ENCODE measurements at regions not wholly inside any gene's neighbourhood (a gene's known extent, or its start where the extent isn't known, plus 50 kb on each side); places are given as distances from the start of the nearest gene placed in this dataset.
"Not testable (repeated sequence)": the region's sequence is repeated elsewhere in the genome, so short reads cannot be mapped to it uniquely, and the experiment has no call there.

DNA sequence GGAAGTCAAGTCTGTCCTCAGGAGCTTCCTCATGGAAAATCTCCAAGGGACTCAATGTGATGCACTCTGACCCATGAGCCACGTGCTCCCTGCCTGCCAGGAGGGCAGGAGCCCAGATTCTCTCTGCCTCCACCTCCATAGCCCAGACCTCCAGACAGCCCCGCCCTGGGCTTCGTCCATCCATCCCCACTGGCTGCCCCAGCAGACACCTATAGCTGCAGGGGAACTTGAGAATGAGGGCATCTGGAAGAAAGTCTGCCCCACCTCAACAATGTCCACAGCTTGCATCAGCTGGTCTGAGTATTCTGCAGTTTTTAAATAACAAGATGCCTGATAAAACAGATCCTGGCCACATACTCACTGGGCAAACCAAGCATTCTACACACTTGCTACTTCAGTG, 418.8 kb upstream of the SMIM21 start:
- no peak for DNase-seq (ENCODE audit: low spot score)

DNA sequence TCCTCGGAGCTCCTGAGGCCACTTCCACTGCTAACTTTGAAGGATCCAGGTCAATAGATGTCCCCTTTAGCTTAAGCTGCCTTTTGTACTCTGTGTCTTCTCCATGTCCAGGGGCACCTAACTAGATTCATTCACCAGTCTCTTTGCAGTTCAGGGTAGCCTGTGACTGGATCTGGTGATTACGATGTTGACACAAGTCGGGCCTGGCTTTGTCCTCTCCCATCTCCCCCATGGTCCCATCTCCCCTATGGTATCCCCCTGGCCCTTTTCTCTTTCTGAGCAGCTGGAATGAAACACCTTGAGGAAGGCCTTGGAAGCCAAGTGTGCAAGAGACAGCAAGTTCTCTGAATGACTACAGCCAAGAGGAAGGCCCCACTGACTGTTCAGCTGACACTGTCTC, 417.9 kb upstream of the SMIM21 start:
- DNase-seq (ENCODE audit: low spot score), result no peak

DNA sequence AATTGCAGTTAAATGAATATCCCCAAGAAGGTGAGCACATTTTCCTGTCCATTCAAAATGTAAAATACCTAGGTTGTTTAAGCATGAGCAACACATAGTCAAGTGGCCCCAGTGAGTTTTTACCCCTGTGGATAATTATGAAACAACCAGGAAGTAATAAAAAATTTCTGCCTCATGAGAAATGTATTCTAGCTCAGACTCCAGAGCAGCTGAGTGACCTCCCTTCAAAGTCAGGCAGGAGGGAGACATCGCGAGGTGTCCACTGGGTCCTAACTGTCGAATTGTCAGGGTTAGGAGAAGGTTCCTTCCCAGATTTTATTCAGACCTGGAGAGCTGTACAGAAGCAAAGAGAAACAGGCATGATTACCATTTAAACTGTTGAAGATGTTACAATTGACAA, 416.6 kb upstream of the SMIM21 start:
- no peak for DNase-seq (ENCODE audit: low spot score)

DNA sequence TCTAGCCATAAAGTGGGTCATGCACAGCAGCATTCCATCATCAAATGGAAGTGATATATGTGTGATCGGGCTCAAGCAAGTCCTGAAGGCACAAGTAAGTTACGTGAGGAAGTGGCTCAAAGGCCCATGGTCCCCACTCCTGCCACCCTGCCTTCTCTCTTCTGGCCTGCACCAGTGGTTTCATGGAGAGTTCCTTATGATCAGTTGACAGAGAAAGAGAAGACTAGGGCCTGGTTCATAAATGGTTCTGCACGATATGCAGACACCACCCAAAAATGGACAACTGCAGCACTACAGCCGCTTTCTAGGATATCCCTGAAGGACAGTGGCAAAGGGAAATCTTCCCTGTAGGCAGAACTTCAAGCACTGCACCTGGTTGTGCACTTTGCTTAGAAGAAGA, 412.6 kb upstream of the SMIM21 start:
- no peak for DNase-seq (ENCODE audit: low spot score)

DNA sequence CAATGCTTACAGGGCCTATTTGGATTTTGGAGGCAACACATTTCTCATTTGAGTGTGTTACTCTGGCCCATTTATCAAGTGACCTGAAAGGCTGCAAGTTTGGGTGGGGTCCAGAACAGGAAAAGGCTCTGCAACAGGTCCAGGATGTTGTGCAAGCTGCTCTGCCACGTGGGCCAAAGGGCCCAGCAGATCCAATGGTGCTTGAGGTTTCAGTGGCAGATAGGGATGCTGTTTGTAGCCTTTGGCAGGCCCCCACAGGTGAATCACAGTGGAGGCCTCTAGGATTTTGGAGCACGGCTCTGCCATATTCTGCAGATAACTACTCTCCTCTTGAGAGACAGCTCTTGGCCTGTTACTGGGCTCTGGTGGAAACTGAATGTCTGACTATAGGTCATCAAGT, 412.2 kb upstream of the SMIM21 start:
- not testable (repeated sequence) for DNase-seq (ENCODE audit: low spot score)

DNA sequence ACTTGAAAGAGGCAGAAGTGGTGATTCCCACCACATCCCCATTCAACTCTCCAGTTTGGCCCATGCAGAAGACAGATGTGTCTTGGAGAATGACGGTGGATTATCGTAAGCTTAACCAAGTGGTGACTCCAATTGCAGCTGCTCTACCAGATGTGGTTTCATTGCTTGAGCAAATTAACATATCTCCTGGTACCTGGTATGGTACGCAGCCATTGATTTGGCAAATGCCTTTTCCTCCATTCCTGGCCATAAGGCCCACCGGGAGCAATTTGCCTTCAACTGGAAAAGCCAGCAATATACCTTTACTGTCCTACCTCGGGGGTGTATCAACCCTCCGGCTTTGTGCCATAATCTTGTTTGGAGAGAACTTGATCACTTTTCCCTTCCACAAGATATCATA, 411.5 kb upstream of the SMIM21 start:
- DNase-seq (ENCODE audit: low spot score), result no peak

DNA sequence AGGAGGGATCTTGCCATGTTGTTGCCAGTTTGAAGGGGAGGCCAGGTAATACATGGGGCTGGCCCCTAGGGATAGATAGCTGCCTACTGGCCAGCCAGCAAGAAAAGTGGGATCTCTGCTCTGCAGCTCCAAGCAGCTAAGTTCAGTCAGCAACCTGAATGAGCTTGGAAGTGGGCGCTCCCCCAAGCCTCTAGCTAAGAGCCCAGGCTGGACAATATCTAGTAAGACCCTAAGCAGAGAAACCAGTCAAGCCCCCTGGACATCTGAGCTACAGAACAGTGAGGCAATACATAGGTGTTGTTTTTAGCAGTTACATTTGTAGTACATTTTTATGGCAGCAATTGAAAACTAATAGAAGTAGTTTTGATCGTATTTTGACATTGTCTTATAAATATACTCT, 409.8 kb upstream of the SMIM21 start:
- no peak for DNase-seq (ENCODE audit: low spot score)

DNA sequence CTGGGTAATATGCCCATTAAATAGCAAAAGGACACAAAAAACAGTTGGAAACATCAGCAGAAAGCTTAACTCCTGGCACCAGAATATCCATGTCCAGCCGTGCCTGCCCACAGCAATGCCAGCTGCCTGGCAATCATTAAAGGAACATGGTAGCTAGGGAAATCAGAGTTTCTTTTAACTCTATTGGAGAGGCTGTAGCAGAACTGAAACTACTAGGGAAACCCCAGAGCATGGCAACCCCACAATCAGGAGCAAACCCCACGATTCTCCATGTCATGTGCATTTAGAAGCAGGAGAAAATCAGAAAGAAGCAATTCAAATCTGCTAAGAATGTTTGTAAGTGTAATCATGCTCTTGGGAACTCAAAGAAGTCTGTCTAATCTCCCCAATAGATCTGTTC, 409.0 kb upstream of the SMIM21 start:
- no peak for DNase-seq (ENCODE audit: low spot score)

DNA sequence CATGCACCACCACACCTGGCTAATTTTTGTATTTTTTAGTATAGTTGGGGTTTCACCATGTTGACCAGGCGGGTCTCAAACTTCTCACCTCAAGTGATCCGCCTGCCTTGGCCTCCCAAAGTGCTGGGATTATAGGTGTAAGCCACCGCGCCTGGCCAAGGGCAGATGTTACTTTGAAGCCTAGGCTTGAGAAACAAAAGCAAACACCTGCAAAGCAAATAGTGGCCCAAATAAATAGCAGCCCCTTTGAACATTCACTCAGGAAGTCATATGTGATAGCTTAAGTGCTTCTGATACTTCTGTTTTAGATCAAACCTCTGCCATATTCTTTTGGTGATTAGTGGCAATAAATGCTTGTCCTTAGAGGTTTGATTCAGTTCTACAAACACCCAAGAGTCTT, 404.5 kb upstream of the SMIM21 start:
- DNase-seq (ENCODE audit: low spot score), result no peak

DNA sequence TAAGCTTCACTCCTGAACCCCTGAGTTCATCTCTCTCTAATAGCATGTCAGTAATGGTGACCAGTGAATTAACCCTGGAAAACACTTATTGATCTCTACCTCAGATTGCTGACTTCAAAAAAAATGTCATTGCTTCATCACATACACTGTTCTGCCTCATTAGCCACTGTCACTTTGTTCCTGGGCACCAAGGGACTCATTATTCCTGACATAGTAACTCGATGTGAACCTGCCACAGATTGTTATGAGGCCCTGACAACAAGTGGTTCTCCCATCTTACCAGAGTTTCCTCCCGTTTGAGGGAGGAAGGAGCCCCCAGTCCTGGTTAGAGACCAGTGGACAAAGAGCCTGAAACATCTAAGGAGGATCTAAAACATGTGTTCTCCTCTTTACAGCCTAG, 403.3 kb upstream of the SMIM21 start:
- DNase-seq (ENCODE audit: low spot score), result no peak

DNA sequence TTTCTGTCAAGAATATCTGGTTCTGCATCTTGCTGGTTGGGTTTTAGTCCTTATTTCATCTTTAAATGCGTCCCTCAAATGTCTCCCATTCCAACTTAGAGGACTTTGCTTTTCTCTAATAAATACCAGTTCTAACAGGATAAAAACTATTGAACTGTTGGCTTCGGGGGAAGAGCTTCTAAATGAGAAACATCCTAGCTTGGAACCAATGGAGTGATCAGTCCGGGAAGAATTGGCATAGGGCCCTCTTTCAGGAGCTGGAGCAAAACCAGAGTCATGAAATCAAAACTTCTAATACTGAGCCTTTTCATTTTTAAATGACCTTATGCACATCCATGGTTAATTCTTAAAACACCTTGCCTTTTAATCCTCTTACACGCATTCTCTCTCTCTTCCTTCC, 401.6 kb upstream of the SMIM21 start:
- DNase-seq (ENCODE audit: low spot score), result no peak

DNA sequence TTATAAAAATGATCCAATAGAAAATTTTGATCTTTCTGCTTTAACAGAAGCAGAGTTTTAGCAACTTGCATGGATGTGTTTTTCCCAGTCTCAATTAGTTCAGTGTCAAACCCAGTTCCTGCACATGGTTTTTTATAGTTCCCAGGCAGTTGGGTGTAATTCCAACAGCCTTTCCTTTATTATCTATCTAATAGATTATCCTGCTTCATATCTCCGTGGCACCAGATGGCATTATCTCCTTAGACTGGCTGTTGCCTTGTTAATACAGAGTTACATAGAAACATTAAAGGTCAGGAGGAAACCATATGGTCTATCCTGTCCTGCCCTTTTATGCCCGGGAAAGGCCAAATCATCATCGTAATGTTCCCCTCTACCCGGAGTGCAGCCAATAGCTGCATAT, 400.9 kb upstream of the SMIM21 start:
- DNase-seq (ENCODE audit: low spot score), result no peak

DNA sequence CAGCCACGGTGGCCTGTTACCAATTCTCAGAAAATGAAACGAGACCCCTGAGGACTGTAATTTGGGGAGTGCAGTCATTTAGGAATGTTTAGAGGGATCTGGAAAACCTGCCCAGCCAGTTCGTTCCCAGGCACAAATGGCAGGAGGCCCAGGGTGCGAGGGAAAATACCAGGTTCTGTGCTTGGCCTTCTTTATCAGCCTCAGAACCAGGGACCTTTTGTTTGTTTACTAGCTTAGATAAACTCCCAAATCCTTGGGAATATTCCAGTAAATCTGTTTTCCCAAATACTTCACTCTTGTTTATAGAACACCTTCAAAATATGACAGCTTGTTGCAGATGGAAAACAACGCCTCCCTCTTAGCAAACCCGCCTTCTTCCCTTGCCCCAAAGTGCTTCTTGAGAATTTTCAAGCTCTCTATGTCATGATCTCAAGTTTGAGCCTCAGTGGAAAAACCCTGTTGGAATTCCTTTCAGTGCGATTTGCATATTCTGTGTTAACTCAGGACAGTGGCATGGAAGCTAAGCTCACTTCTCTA, 400.3 kb upstream of the SMIM21 start:
- no peak for DNase-seq (ENCODE audit: low spot score)

DNA sequence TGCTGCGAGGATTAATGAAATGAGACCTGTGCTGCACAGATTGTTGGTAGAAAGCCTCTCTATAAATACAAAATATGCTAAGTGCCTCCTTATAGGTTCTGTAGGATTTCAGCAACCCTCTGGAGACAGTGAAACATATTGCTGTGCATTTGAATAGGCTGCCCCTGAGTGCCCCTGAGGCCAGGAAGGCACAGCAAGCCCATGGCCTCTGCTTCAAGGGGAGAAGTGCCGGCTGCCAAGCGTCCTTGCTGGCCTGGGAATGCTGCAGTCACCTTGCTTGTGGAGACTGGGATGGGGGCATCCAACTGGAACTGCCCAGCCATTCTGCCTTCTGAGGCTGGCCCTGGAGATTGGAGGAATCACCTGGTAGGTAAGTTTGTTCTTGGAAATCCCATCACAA, 397.2 kb upstream of the SMIM21 start:
- no peak for DNase-seq (ENCODE audit: low spot score)

DNA sequence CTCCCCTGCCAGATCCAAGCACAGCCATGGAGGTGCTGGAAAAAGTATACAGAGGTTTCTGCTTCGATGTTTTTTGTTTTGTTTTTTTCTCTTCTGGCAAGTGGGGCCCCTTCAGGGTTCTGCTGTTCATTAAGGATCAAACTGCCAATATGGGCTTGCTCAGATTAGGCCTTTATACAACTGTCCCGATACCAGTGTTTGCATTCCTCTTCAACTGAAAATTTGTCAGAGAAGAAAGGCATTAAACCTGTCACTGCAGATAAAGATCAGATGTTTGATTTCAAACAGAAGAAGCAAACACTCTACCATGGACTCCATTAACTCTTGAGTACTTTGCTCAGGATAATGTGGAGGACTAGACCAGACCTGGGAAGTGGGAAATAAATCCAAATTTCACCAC, 396.0 kb upstream of the SMIM21 start:
- DNase-seq (ENCODE audit: low spot score), result no peak

DNA sequence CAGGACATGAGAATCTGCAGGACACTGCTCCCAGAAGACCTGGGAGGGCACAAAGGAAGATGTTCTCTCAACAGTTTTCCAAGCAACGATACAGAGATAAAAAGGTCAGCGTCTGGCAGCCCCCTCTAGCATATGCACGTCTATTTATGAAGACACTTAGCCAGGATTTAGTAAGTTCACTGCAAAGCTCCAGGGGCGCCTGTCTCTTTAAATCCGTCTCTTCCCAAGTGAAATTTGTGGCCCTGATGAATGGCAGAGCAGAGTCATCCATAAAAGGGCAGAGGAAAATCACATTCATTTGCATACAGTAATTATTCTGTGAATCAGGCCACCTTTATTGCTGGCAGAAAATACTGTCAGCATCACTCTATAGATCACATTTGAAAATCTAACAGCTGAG, 390.9 kb upstream of the SMIM21 start:
- DNase-seq (ENCODE audit: low spot score), result no peak

DNA sequence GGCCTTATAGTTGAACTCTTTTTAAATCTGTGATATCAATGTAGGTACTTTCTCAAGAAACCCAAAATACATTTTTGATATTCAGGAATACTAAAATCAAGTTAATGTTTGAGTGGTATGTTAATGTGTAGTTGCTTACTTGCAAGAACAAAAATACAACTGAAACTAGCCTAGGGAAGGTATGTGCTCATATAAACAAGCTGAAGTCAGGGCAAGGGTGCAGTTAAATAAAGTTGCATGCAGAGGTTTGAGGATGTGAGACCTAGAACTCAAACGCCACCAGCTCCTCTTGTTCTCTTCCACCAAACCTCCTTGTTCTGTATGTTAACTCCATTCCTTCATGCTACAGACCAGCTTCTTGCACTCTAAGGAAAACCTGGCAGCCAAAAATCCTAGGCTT, 388.3 kb upstream of the SMIM21 start:
- DNase-seq (ENCODE audit: low spot score), result no peak

DNA sequence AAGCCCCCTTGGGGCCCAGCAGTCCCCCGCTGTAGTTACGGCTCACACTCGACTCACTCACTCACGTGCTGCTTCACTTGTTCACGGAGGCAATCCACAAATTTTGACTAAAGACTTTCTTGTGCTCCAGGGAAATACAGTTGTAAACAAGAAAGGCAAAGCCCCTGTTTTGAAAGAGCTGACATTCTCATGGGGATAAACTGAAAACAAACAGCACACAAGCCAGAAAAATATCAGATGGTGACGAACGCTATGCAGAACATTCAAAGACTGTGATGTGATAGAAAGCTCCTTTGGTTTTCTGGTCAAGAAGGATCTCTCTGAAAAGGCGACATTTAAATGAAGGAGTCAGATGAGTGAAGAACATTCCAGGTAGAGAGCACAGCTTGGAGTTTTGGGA, 385.3 kb upstream of the SMIM21 start:
- DNase-seq (ENCODE audit: low spot score), result no peak

DNA sequence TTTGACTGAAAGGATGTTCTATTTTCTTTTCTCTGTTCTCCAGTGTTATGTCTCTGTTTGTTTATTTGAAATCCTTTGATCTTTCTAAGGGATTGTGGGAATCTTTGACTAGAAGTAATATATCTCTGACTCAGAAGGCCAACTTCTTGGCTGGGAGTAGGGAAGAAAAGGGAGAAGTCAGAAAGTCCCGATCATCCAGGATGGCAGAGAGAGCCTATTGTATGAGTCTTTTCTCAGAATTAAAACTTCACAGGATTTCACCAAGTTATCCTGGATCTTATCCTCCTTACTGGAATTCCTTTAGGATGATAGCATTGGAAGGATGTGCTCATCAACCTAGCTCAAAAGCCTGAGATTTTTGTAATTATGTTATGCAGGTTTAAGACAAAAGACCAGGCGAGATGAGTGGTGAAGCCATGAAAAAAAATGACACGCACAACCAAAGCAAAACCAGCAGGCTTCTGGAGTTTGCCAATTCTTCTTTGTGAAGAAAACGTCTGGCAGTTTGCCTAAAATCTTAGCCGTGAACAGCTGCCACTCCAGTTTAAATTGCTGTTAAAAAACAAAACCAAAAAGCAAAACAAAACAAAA, 383.6 kb upstream of the SMIM21 start:
- DNase-seq (ENCODE audit: low spot score), result peak; percentile 6

DNA sequence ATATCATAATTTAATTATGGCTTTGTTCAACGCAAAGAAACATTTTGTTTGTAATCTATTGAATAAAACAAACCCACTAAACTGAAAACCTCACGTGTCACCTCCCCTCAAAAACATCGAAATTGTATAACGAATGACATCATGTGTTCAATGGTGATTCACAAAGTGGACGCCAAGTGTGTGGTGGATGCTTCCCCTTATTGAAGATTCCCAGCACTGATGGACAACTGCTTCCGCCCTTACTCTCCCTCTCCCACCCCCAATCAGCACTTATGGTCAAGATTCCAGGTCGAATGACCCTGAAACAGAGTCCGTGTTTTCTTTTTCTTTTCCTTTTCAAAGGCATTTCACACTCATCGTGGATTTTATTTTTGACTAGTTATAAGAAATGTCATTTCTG, 383.0 kb upstream of the SMIM21 start:
- DNase-seq (ENCODE audit: low spot score), result no peak

DNA sequence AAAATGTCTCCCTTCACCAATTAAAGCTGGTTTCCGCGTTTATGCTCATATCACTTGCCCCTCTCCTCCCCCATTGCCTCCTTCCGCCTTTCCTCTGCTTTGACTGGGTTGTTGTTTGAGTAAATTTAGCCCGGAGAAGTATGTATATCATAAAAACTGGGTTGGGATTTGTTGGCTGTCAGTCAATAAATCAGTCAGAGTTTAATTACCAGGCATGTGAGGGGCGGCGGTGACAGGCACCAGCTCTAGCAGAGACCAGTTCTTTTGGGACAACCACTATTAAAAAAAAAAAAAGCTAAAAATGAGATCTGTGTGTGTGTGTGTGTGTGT, 382.4 kb upstream of the SMIM21 start:
- DNase-seq (ENCODE audit: low spot score), result peak; percentile 1

DNA sequence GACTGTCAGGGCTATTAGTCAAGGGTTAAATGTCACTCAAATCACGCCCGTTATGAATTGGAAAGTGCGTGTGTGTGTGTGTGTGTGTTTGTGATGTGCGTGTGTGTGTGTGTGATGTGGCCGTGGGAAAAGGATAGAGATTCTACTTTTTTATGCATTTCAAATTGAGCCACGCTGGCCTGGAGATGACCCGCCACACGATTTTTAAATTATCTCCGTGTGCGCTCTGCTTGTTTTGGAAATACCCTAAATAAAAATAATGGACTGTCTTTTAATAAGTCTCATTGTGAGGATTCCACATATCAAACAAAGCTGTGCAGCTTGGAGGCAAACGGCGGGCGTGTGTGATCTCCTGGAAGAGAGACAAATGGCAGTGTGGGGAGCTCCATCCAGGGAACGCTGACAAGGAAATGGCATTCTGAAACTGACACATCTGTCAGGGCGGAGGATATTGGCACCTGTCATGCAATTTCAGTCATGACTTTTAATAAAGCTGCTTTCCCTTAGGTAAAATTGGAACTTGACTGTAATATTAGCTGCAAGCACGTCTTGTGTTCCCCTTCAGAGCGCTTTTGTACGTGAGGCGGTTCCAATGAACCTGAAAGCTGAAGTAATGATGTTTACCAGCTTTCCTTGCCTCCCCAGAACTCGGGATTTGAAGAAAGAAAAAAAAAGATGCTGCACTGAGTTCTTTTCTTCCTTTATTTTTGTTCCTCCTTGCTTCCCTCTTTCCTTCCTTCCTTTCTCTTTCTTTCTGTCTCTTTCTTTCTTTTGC, 381.8 kb upstream of the SMIM21 start:
- no peak for DNase-seq (ENCODE audit: low spot score)

DNA sequence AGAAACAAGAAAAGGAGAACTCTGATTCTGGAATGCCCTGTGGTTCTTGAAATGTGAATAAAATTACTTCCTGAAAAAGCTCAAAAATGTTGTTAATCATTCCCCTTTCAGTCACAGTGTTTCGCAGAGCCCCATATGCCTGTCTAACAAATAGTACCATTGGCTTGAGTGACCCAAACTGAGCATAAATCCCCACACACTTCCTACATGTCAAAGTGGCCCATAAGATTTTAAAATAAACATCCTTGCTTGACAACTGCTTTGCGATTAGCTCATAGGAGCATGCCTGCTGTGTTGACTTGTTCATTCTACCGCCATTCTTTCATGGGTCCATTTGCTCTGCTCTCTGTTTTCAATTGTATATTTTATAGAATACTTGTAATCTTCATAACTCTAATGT, 377.8 kb upstream of the SMIM21 start:
- DNase-seq (ENCODE audit: low spot score), result no peak

DNA sequence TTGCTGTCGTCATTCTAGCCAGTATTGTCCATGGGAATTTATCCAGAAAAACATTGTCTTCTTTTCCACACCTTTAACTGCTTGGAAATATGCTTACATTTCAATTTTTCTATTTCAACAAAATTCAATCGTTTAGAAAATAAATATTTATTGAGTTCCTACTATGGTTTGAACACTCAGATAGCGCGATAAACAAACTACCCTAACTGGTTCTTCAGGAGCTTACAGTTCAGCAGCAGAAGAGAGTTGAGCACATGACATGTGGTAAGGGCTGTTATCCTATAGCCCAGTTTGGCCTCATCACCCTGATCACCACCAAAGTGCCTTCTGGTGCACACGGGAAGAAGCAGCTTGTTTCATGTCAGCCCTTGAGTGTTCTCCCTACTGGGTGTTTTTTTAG, 375.2 kb upstream of the SMIM21 start:
- DNase-seq (ENCODE audit: low spot score), result no peak

Measured in SW480 (cell line).